Stimulated activated naive CD8-positive, alpha-beta T cell treated with anti-CD3 and anti-CD28 coated beads, Interleukin-15, amount 100 ng/mL, for 72 hours (primary cell): ENCODE measurements at regions not wholly inside any gene's neighbourhood (a gene's known extent, or its start where the extent isn't known, plus 50 kb on each side); places are given as distances from the start of the nearest gene placed in this dataset.
"Not testable (repeated sequence)": the region's sequence is repeated elsewhere in the genome, so short reads cannot be mapped to it uniquely, and the experiment has no call there.

ENCODE experiments used
- ATAC-seq: fragments of 150-1000 bp; cut with Tn5 transposase; 2 replicates; pipeline ENCODE4 v1.10.0; 2021; ENCODE audit warnings: mild to moderate bottlenecking, moderate library complexity
- DNase-seq, 2 donors: peaks; one replicate each; pipeline ENCODE4 v3.0.0; 2021 to 2022
- H3K27ac Mint-ChIP-seq, 2 donors: one replicate each; pipeline ENCODE4 v1.8.0; 2022; ENCODE audit warnings: mild to moderate bottlenecking in 2 of 2, mixed read lengths in 2 of 2, moderate library complexity in 2 of 2
- H3K27me3 Mint-ChIP-seq: one replicate; pipeline ENCODE4 v1.8.0; 2022; ENCODE audit warnings: mixed read lengths
- H3K4me1 Mint-ChIP-seq: one replicate; pipeline ENCODE4 v1.8.0; 2022; ENCODE audit warnings: mild to moderate bottlenecking, mixed read lengths
- H3K4me3 Mint-ChIP-seq, 2 donors: one replicate each; pipeline ENCODE4 v1.8.0; 2022; ENCODE audit warnings: mild to moderate bottlenecking in 2 of 2, mixed read lengths in 2 of 2, moderate library complexity in 1 of 2
- H3K9me3 Mint-ChIP-seq, 2 donors: one replicate each; pipeline ENCODE4 v1.8.0; 2022; ENCODE audit warnings: mixed read lengths in 2 of 2

GRCh38 chr1:148372731-148373130 is 110.4 kb downstream of the PPIAL4G start:
- H3K4me3 Mint-ChIP-seq, result peak overlapping the region; percentile 76 to 79
- peak; percentile 51 to 63 for DNase-seq
- H3K4me1 Mint-ChIP-seq, result peaks cover 50% of the 10 kb centered on the region
- ATAC-seq, result peak; percentile 86
- no peaks in the 10 kb centered on the region for H3K9me3 Mint-ChIP-seq
- H3K27ac Mint-ChIP-seq, result peak overlapping the region; percentile 98 to 99
- H3K27me3 Mint-ChIP-seq, result no peaks in the 10 kb centered on the region

- not testable (repeated sequence) for H3K27me3 Mint-ChIP-seq, H3K9me3 Mint-ChIP-seq
- ATAC-seq, result peak; percentile 17
- DNase-seq, result peak in 1 of 2 donors; percentile 25
- H3K4me3 Mint-ChIP-seq, result peak overlapping the region; percentile 76 to 79
- peak overlapping the region; percentile 98 to 99 for H3K27ac Mint-ChIP-seq
- H3K4me1 Mint-ChIP-seq, result peaks cover 50% of the 10 kb centered on the region
These were observed 110.9 kb downstream of the PPIAL4G start for GRCh38 chr1:148372051-148372726.

GRCh38 chr1:148371551-148371994 is 111.5 kb downstream of the PPIAL4G start:
- H3K27me3 Mint-ChIP-seq, H3K9me3 Mint-ChIP-seq: not testable (repeated sequence)
- peaks cover 55% of the 10 kb centered on the region for H3K4me1 Mint-ChIP-seq
- H3K4me3 Mint-ChIP-seq, result peak overlapping the region; percentile 51 to 79
- H3K27ac Mint-ChIP-seq, result peak overlapping the region; percentile 98 to 99
- ATAC-seq, result peak; percentile 90
- peak; percentile 67 to 80 for DNase-seq

- H3K27me3 Mint-ChIP-seq, DNase-seq, H3K9me3 Mint-ChIP-seq, ATAC-seq: not testable (repeated sequence)
- peak overlapping the region; percentile 32 to 69 for H3K27ac Mint-ChIP-seq
- peaks cover 54% of the 10 kb centered on the region for H3K4me1 Mint-ChIP-seq
- peak overlapping the region; percentile 58 to 73 for H3K4me3 Mint-ChIP-seq
These were observed 112.4 kb downstream of the PPIAL4G start for GRCh38 chr1:148370661-148371060.

- no peak overlapping the region for H3K4me3 Mint-ChIP-seq
- H3K27me3 Mint-ChIP-seq, result no peaks in the 10 kb centered on the region
- ATAC-seq, result no peak
- no peak for DNase-seq
- H3K27ac Mint-ChIP-seq, result peak overlapping the region in 1 of 2 donors; percentile 37
- no peaks in the 10 kb centered on the region for H3K9me3 Mint-ChIP-seq
- peaks cover 74% of the 10 kb centered on the region for H3K4me1 Mint-ChIP-seq
These were observed 115.5 kb downstream of the PPIAL4G start for GRCh38 chr1:148367596-148367995.

- not testable (repeated sequence) for ATAC-seq, H3K27me3 Mint-ChIP-seq, H3K9me3 Mint-ChIP-seq
- DNase-seq, result peak in 1 of 2 donors; percentile 50
- peaks cover 74% of the 10 kb centered on the region for H3K4me1 Mint-ChIP-seq
- H3K4me3 Mint-ChIP-seq, result peak overlapping the region in 1 of 2 donors; percentile 10
- H3K27ac Mint-ChIP-seq, result peak overlapping the region; percentile 88 to 95
These were observed 116.9 kb downstream of the PPIAL4G start for GRCh38 chr1:148366136-148366753.

GRCh38 chr1:148365151-148365550 is 118.0 kb downstream of the PPIAL4G start:
- peaks cover 66% of the 10 kb centered on the region for H3K4me1 Mint-ChIP-seq

GRCh38 chr1:148363979-148364378 is 119.1 kb downstream of the PPIAL4G start:
- peak overlapping the region in 1 of 2 donors; percentile 88 for H3K4me3 Mint-ChIP-seq
- not testable (repeated sequence) for H3K27me3 Mint-ChIP-seq, H3K27ac Mint-ChIP-seq, ATAC-seq, DNase-seq, H3K9me3 Mint-ChIP-seq
- peaks cover 59% of the 10 kb centered on the region for H3K4me1 Mint-ChIP-seq

More at GRCh38 chr1:148365151-148365550, 118.0 kb downstream of the PPIAL4G start:
- not testable (repeated sequence) for H3K27me3 Mint-ChIP-seq, DNase-seq, H3K9me3 Mint-ChIP-seq
- ATAC-seq, result peak; percentile 30
- peak overlapping the region; percentile 4 to 92 for H3K27ac Mint-ChIP-seq
- H3K4me3 Mint-ChIP-seq, result peak overlapping the region; percentile 1 to 49

- H3K27me3 Mint-ChIP-seq, result no peaks in the 10 kb centered on the region
- H3K4me1 Mint-ChIP-seq, result peaks cover 59% of the 10 kb centered on the region
- ATAC-seq (peak; percentile 85), DNase-seq (peak; percentile 43 to 63)
- peak overlapping the region; percentile 77 to 88 for H3K4me3 Mint-ChIP-seq
- H3K27ac Mint-ChIP-seq, result peak overlapping the region in 1 of 2 donors; percentile 34
- no peaks in the 10 kb centered on the region for H3K9me3 Mint-ChIP-seq
These were observed 119.7 kb downstream of the PPIAL4G start for GRCh38 chr1:148363439-148363810.

- Mint-ChIP-seq H3K4me3 (peak overlapping the region; percentile 77 to 88), H3K9me3 (no peaks in the 10 kb centered on the region), H3K4me1 (peaks cover 59% of the 10 kb centered on the region), H3K27me3 (peaks cover 3% of the 10 kb centered on the region), H3K27ac (peak overlapping the region; percentile 34 to 81)
- ATAC-seq, result peak; percentile 60
- peak; percentile 46 to 53 for DNase-seq
These were observed 120.3 kb downstream of the PPIAL4G start for GRCh38 chr1:148362626-148363438.

- Mint-ChIP-seq H3K4me3 (peak overlapping the region; percentile 77 to 88), H3K27me3 (peaks cover 9% of the 10 kb centered on the region), H3K27ac (peak overlapping the region; percentile 29 to 81), H3K4me1 (peaks cover 65% of the 10 kb centered on the region), H3K9me3 (no peaks in the 10 kb centered on the region)
- ATAC-seq (peak; percentile 76), DNase-seq (peak in 1 of 2 donors; percentile 58)
These were observed 120.9 kb downstream of the PPIAL4G start for GRCh38 chr1:148362216-148362611.

- peaks cover 60% of the 10 kb centered on the region for H3K4me1 Mint-ChIP-seq
- H3K27ac Mint-ChIP-seq, result peak overlapping the region; percentile 29 to 81
- peaks cover 14% of the 10 kb centered on the region for H3K27me3 Mint-ChIP-seq
- DNase-seq (peak; percentile 52 to 64), ATAC-seq (peak; percentile 32)
- H3K4me3 Mint-ChIP-seq, result peak overlapping the region; percentile 77 to 88
- not testable (repeated sequence) for H3K9me3 Mint-ChIP-seq
These were observed 121.5 kb downstream of the PPIAL4G start for GRCh38 chr1:148361427-148362215.

GRCh38 chr1:148357037-148357436 is 126.1 kb downstream of the PPIAL4G start:
- Mint-ChIP-seq H3K4me3 (no peak overlapping the region), H3K27ac (no peak overlapping the region), H3K4me1 (peaks cover 40% of the 10 kb centered on the region), H3K9me3 (no peaks in the 10 kb centered on the region), H3K27me3 (peaks cover 54% of the 10 kb centered on the region)
- DNase-seq (no peak), ATAC-seq (no peak)

- Mint-ChIP-seq H3K4me1 (peaks cover 30% of the 10 kb centered on the region), H3K27me3 (peaks cover 65% of the 10 kb centered on the region), H3K4me3 (no peak overlapping the region), H3K9me3 (no peaks in the 10 kb centered on the region), H3K27ac (no peak overlapping the region)
- no peak for DNase-seq
- ATAC-seq, result no peak
These were observed 127.1 kb downstream of the PPIAL4G start for GRCh38 chr1:148355976-148356375.

GRCh38 chr1:148354913-148355308 is 128.2 kb downstream of the PPIAL4G start:
- H3K27ac Mint-ChIP-seq, result peak overlapping the region in 1 of 2 donors; percentile 48

More at GRCh38 chr1:148354913-148355308, 128.2 kb downstream of the PPIAL4G start:
- no peaks in the 10 kb centered on the region for H3K9me3 Mint-ChIP-seq
- no peak overlapping the region for H3K4me3 Mint-ChIP-seq
- peaks cover 30% of the 10 kb centered on the region for H3K4me1 Mint-ChIP-seq
- ATAC-seq, result no peak
- H3K27me3 Mint-ChIP-seq, result peaks cover 76% of the 10 kb centered on the region
- DNase-seq, result no peak
